GM13977 (cell line): ENCODE measurements at regions not wholly inside any gene's neighbourhood (a gene's known extent, or its start where the extent isn't known, plus 50 kb on each side); places are given as distances from the start of the nearest gene placed in this dataset.

ENCODE experiments used
- DNase-seq: peaks from one replicate; pipeline ENCODE4 v3.0.0; 2012; ENCODE audit warnings: low spot score
- in situ Hi-C: fragments of 300-500 bp; cut with MboI; formaldehyde crosslinking; loops from one replicate; pipeline ENCODE4 v1.12.0; 2022; ENCODE audit warnings: low sequenced_read_pairs, low pct_unique_long_range_greater_than_20kb, mixed read lengths, inconsistent platforms; ENCODE audit not compliant: unreplicated experiment
- TF ChIP-seq, protein P1 (sequence below): IDR thresholded peaks from 2 replicates; pipeline ENCODE4 v1.5.1; 2012; ENCODE audit warnings: mild to moderate bottlenecking, control low read depth; ENCODE audit not compliant: insufficient read depth; ENCODE audit errors: extremely low read depth, missing control alignments

GRCh38 chr4:137206781-137207180 is 325.5 kb downstream of the PCDH18 start:
- TF ChIP-seq, protein P1, sequence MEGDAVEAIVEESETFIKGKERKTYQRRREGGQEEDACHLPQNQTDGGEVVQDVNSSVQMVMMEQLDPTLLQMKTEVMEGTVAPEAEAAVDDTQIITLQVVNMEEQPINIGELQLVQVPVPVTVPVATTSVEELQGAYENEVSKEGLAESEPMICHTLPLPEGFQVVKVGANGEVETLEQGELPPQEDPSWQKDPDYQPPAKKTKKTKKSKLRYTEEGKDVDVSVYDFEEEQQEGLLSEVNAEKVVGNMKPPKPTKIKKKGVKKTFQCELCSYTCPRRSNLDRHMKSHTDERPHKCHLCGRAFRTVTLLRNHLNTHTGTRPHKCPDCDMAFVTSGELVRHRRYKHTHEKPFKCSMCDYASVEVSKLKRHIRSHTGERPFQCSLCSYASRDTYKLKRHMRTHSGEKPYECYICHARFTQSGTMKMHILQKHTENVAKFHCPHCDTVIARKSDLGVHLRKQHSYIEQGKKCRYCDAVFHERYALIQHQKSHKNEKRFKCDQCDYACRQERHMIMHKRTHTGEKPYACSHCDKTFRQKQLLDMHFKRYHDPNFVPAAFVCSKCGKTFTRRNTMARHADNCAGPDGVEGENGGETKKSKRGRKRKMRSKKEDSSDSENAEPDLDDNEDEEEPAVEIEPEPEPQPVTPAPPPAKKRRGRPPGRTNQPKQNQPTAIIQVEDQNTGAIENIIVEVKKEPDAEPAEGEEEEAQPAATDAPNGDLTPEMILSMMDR = no peak
- in situ Hi-C loops = no loop called here
- no peak for DNase-seq

- no peak for DNase-seq
- TF ChIP-seq, protein P1 = no peak
- in situ Hi-C loops = no loop called here
These were observed 328.7 kb downstream of the PCDH18 start for GRCh38 chr4:137203601-137204000.

DNA sequence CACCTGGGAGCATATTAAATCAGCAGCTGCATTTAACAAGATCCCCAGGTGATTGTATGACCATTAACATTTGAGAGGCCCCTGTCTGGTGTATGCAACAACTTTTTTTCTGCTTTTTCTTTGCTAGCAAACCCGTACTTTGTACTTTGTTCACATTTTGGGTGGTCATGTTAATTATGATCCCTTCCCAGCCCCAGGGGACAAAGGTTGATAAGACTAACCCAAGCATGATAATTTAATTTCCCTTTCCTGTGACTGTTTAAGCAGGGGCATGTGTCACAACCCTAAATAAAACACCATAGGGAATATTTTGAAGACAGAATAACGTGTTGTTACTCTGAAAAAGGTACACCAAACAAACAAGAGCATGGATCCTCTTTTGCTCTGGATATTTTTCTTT is 332.0 kb downstream of the PCDH18 start:
- DNase-seq = no peak
- TF ChIP-seq, protein P1 = no peak
- in situ Hi-C loops = no loop called here

- DNase-seq = no peak
- TF ChIP-seq, protein P1 = no peak
- in situ Hi-C loops = no loop called here
These were observed 333.5 kb downstream of the PCDH18 start for GRCh38 chr4:137198791-137199190.

- no peak for DNase-seq
- in situ Hi-C loops = no loop called here
- TF ChIP-seq, protein P1 = no peak
These were observed 337.6 kb downstream of the PCDH18 start for GRCh38 chr4:137194670-137195069.

DNA sequence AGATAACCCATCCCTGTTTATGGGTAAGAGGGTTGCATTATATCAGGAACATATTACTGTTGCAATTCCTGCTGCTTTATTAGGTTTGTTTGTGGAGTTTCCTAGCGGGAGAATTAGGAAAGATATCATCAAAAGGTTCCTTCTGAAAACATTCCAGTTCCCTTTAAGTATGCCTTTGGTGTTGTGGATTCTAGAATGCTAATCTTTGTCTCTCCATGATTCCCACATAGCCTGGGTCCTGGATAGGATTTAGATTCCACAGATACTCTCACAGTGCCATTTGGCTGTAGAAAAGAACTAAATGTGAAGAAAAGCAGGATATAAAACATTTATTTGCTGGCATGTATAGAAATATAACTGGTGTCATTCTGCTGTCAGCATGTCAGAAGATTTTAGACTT is 338.7 kb downstream of the PCDH18 start:
- TF ChIP-seq, protein P1 = no peak
- in situ Hi-C loops = no loop called here
- DNase-seq = no peak
